GM19463 (cell line): ENCODE measurements at regions not wholly inside any gene's neighbourhood (a gene's known extent, or its start where the extent isn't known, plus 50 kb on each side); places are given as distances from the start of the nearest gene placed in this dataset.
"Not testable (repeated sequence)": the region's sequence is repeated elsewhere in the genome, so short reads cannot be mapped to it uniquely, and the experiment has no call there.

Experiments
- ATAC-seq: cut with Tn5 transposase; IDR thresholded peaks from one replicate; pipeline ENCODE4 v1.9.1; 2021; ENCODE audit warnings: mild to moderate bottlenecking, moderate library complexity; ENCODE audit not compliant: unreplicated experiment

- ATAC-seq: no peak
Measured at GRCh38 chr12:125861299-125862281, 796.4 kb downstream of the AACS start.

GRCh38 chr12:125865236-125865635 lies 800.0 kb downstream of the AACS start:
- not testable (repeated sequence) for ATAC-seq

GRCh38 chr12:125871811-125872594 lies 806.8 kb downstream of the AACS start:
- no peak for ATAC-seq

- no peak for ATAC-seq
Measured at GRCh38 chr12:125873016-125873415, 807.8 kb downstream of the AACS start.

GRCh38 chr12:125878483-125878882 lies 813.2 kb downstream of the AACS start:
- no peak for ATAC-seq

- ATAC-seq: no peak
Measured at GRCh38 chr12:125882141-125882540, 816.9 kb downstream of the AACS start.

- ATAC-seq: no peak
Measured at GRCh38 chr12:125888921-125889320, 823.7 kb downstream of the AACS start.

GRCh38 chr12:125889742-125890141 lies 824.5 kb downstream of the AACS start:
- no peak for ATAC-seq

GRCh38 chr12:125890366-125890905 lies 825.2 kb downstream of the AACS start:
- no peak for ATAC-seq

GRCh38 chr12:125890971-125891370 lies 825.7 kb downstream of the AACS start:
- ATAC-seq: no peak

GRCh38 chr12:125892276-125892675 lies 827.0 kb downstream of the AACS start:
- ATAC-seq: no peak

- no peak for ATAC-seq
Measured at GRCh38 chr12:125902991-125903390, 837.8 kb downstream of the AACS start.

- no peak for ATAC-seq
Measured at GRCh38 chr12:125907351-125907750, 842.1 kb downstream of the AACS start.

GRCh38 chr12:125919856-125920470 lies 854.7 kb downstream of the AACS start:
- ATAC-seq: no peak

- ATAC-seq: no peak
Measured at GRCh38 chr12:125922330-125922729, 857.1 kb downstream of the AACS start.

- ATAC-seq: no peak
Measured at GRCh38 chr12:125936502-125936901, 871.3 kb downstream of the AACS start.

GRCh38 chr12:125944446-125944845 lies 879.2 kb downstream of the AACS start:
- no peak for ATAC-seq

GRCh38 chr12:125949471-125949870 lies 884.2 kb downstream of the AACS start:
- ATAC-seq: no peak

GRCh38 chr12:125954362-125954761 lies 889.1 kb downstream of the AACS start:
- no peak for ATAC-seq

- no peak for ATAC-seq
Measured at GRCh38 chr12:125956186-125956585, 891.0 kb downstream of the AACS start.

GRCh38 chr12:125966641-125967040 lies 901.4 kb downstream of the AACS start:
- no peak for ATAC-seq
